Motor neuron (in vitro differentiated cells): ENCODE measurements at regions not wholly inside any gene's neighbourhood (a gene's known extent, or its start where the extent isn't known, plus 50 kb on each side); places are given as distances from the start of the nearest gene placed in this dataset.

ENCODE experiments used
- ATAC-seq, 8 experiments: fragments of 200-7000 bp; cut with Tn5 transposase; replicated peaks in 6 of 8; 2 replicates each; pipeline ENCODE4 v1.8.0; 2021; ENCODE audit warnings: mild to moderate bottlenecking in 8 of 8, moderate library complexity in 8 of 8
- H3K27ac ChIP-seq, 2 donors: fragments of 250-450 bp; sonication (Bioruptor Pico); 2 replicates each; pipeline ENCODE4 v1.9.0; 2021; ENCODE audit warnings: antibody characterized with exemption in 2 of 2, mild to moderate bottlenecking in 2 of 2, moderate library complexity in 1 of 2
- H3K4me1 ChIP-seq, 2 donors: fragments of 250-450 bp; sonication (Bioruptor Pico); replicated peaks in 1 of 2; 2 replicates each; pipeline ENCODE4 v1.6.1; 2021; ENCODE audit warnings: antibody characterized with exemption in 2 of 2, mild to moderate bottlenecking in 2 of 2, moderate library complexity in 1 of 2
- H3K4me3 ChIP-seq, 5 donors: fragments of 250-450 bp; sonication (Bioruptor Pico); 2 replicates each; pipeline ENCODE4 v1.9.0; 2021; ENCODE audit warnings: antibody characterized with exemption in 5 of 5, mild to moderate bottlenecking in 5 of 5, moderate library complexity in 4 of 5
- WGBS, 10 experiments: fragments of 450-650 bp; shearing (Covaris generic); methylation state at CpG; one replicate each; pipeline ENCODE4 v1.0.0; 2022; 5-methylcytosine and 5-hydroxymethylcytosine counted together
- in situ Hi-C, 9 experiments: fragments of 400-800 bp; cut with MboI; loops; one replicate each; pipeline ENCODE4 v1.15.0; 2021; ENCODE audit warnings: low sequenced_read_pairs in 9 of 9, low pct_unique_long_range_greater_than_20kb in 2 of 9; ENCODE audit not compliant: unreplicated experiment in 9 of 9

GRCh38 chr12:115667116-115667515 lies 610.4 kb downstream of the MED13L start:
- Histone ChIP-seq H3K4me3 (no peak overlapping the region), H3K27ac (no peak overlapping the region), H3K4me1 (no peaks in the 10 kb centered on the region)
- 0 to 83% (median 33%) methylated on average over 1 of the region's 1 CpG; no CpG with 5 or more reads in 4 of the 10 experiments for WGBS, 10 experiments
- no peak for ATAC-seq
- in situ Hi-C loops = no loop called here

- Histone ChIP-seq H3K4me3 (no peak overlapping the region), H3K27ac (no peak overlapping the region), H3K4me1 (no peaks in the 10 kb centered on the region)
- ATAC-seq = peak in 1 of 8 experiments; percentile 46
- in situ Hi-C loops = no loop called here
These were observed 611.3 kb downstream of the MED13L start for GRCh38 chr12:115666168-115666567.

- no peak for ATAC-seq
- WGBS, 10 experiments = 27 to 100% (median 95%) methylated on average over 1 to 2 of the region's 2 CpGs
- in situ Hi-C loops = no loop called here
- no peak overlapping the region for H3K27ac ChIP-seq
- H3K4me1 ChIP-seq = no peaks in the 10 kb centered on the region
- H3K4me3 ChIP-seq = no peak overlapping the region
These were observed 616.4 kb downstream of the MED13L start for GRCh38 chr12:115661112-115661511.

- 3 to 94% (median 76%) methylated on average over 1 to 10 of the region's 10 CpGs; no CpG with 5 or more reads in 1 of the 10 experiments for WGBS, 10 experiments
- H3K4me1 ChIP-seq = no peaks in the 10 kb centered on the region
- H3K4me3 ChIP-seq = no peak overlapping the region
- in situ Hi-C loops = no loop called here
- ATAC-seq = no peak
- no peak overlapping the region for H3K27ac ChIP-seq
These were observed 617.2 kb downstream of the MED13L start for GRCh38 chr12:115660211-115660805.

- H3K4me1 ChIP-seq = no peaks in the 10 kb centered on the region
- ATAC-seq = no peak
- in situ Hi-C loops = no loop called here
- no peak overlapping the region for H3K4me3 ChIP-seq
- WGBS, 10 experiments = 38 to 90% (median 76%) methylated on average over 1 to 4 of the region's 4 CpGs; no CpG with 5 or more reads in 3 of the 10 experiments
- no peak overlapping the region for H3K27ac ChIP-seq
These were observed 618.1 kb downstream of the MED13L start for GRCh38 chr12:115659422-115659821.

GRCh38 chr12:115657081-115658013 lies 620.1 kb downstream of the MED13L start:
- no peak overlapping the region for H3K27ac ChIP-seq
- no peaks in the 10 kb centered on the region for H3K4me1 ChIP-seq
- 25 to 100% (median 54%) methylated on average over 1 to 5 of the region's 7 CpGs; no CpG with 5 or more reads in 1 of the 10 experiments for WGBS, 10 experiments
- in situ Hi-C loops = no loop called here
- H3K4me3 ChIP-seq = no peak overlapping the region
- no peak for ATAC-seq

- in situ Hi-C loops = no loop called here
- Histone ChIP-seq H3K4me3 (no peak overlapping the region), H3K4me1 (peaks cover 8 to 12% of the 10 kb centered on the region in 2 donors), H3K27ac (no peak overlapping the region)
- 31 to 63% (median 52%) methylated on average over 1 to 8 of the region's 10 CpGs; no CpG with 5 or more reads in 5 of the 10 experiments for WGBS, 10 experiments
- peak in 1 of 8 experiments; percentile 25 for ATAC-seq
These were observed 627.5 kb downstream of the MED13L start for GRCh38 chr12:115650026-115650425.

- Histone ChIP-seq H3K27ac (no peak overlapping the region), H3K4me1 (peaks cover 8 to 14% of the 10 kb centered on the region in 2 donors), H3K4me3 (no peak overlapping the region)
- 0 to 38% (median 0%) methylated on average over 1 of the region's 1 CpG; no CpG with 5 or more reads in 5 of the 10 experiments for WGBS, 10 experiments
- no peak for ATAC-seq
- in situ Hi-C loops = loop anchor here in 2 of 9 experiments (25.0 kb wide), 2 partner anchors 961 to 986 kb away; partner anchors contain the start of gene TBX3 (in 1 of the 2)
These were observed 629.0 kb downstream of the MED13L start for GRCh38 chr12:115648463-115648862.

- no peak overlapping the region for H3K27ac ChIP-seq
- in situ Hi-C loops = loop anchor here in 2 of 9 experiments (25.0 kb wide), 2 partner anchors 959 to 984 kb away; partner anchors contain the start of gene TBX3 (in 1 of the 2)
- 60 to 100% (median 90%) methylated on average over 1 to 2 of the region's 2 CpGs; no CpG with 5 or more reads in 3 of the 10 experiments for WGBS, 10 experiments
- ATAC-seq = no peak
- peaks cover 8 to 14% of the 10 kb centered on the region in 2 donors for H3K4me1 ChIP-seq
- no peak overlapping the region for H3K4me3 ChIP-seq
These were observed 631.3 kb downstream of the MED13L start for GRCh38 chr12:115646210-115646609.

- in situ Hi-C loops = loop anchor here in 2 of 9 experiments (25.0 kb wide), 2 partner anchors 954 to 979 kb away; partner anchors contain the start of gene TBX3 (in 1 of the 2)
- H3K4me3 ChIP-seq = no peak overlapping the region
- peaks cover 13 to 17% of the 10 kb centered on the region in 2 donors for H3K4me1 ChIP-seq
- ATAC-seq = no peak
- H3K27ac ChIP-seq = no peak overlapping the region
- WGBS, 10 experiments = 33 to 100% (median 59%) methylated on average over 1 to 2 of the region's 2 CpGs; no CpG with 5 or more reads in 1 of the 10 experiments
These were observed 636.6 kb downstream of the MED13L start for GRCh38 chr12:115640929-115641328.

GRCh38 chr12:115639648-115640012 lies 637.9 kb downstream of the MED13L start:
- no peak overlapping the region for H3K27ac ChIP-seq
- no peak overlapping the region for H3K4me3 ChIP-seq
- in situ Hi-C loops = loop anchor here in 2 of 9 experiments (25.0 kb wide), 2 partner anchors 952 to 977 kb away; partner anchors contain the start of gene TBX3 (in 1 of the 2)
- ATAC-seq = no peak
- WGBS, 10 experiments = 67 to 100% (median 81%) methylated on average over 2 to 5 of the region's 5 CpGs; no CpG with 5 or more reads in 6 of the 10 experiments
- H3K4me1 ChIP-seq = peaks cover 13 to 17% of the 10 kb centered on the region in 2 donors

- Histone ChIP-seq H3K27ac (no peak overlapping the region), H3K4me1 (peaks cover 13 to 15% of the 10 kb centered on the region in 2 donors), H3K4me3 (no peak overlapping the region)
- ATAC-seq = peak in 5 of 8 experiments; percentile 22 to 62 (median 59)
- in situ Hi-C loops = loop anchor here in 2 of 9 experiments (25.0 kb wide), 2 partner anchors 952 to 977 kb away; partner anchors contain the start of gene TBX3 (in 1 of the 2)
- 54 to 100% (median 70%) methylated on average over 1 to 10 of the region's 13 CpGs; no CpG with 5 or more reads in 1 of the 10 experiments for WGBS, 10 experiments
These were observed 638.5 kb downstream of the MED13L start for GRCh38 chr12:115638733-115639647.
